ENCODE measurements at regions not wholly inside any gene's neighbourhood (a gene's known extent, or its start where the extent isn't known, plus 50 kb on each side); places are given as distances from the start of the nearest gene placed in this dataset.

- no peak for DNase-seq
Measured at GRCh38 chr6:165082636-165083035, 226.8 kb downstream of the C6orf118 start.

- no peak for DNase-seq
Measured at GRCh38 chr6:165081944-165082532, 227.4 kb downstream of the C6orf118 start.

DNA sequence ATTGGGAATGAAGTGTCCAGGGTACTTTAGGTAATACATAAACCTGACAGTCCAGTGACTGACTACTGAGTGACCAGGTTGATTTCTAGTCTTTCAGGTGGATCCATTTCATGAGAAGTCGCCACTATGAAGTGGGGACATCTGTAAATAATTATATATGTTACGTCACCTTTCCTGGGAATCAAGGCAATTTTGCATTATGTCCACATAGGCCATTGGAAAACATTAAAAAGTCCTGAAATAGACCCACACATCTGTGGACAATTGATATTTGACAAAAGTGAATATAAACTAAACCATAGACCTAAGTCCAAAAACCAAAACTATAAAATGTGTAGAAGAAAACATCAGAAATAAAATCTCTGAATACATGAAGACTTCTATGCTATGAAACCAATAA, 231.5 kb downstream of the C6orf118 start:
- no peak for DNase-seq

DNA sequence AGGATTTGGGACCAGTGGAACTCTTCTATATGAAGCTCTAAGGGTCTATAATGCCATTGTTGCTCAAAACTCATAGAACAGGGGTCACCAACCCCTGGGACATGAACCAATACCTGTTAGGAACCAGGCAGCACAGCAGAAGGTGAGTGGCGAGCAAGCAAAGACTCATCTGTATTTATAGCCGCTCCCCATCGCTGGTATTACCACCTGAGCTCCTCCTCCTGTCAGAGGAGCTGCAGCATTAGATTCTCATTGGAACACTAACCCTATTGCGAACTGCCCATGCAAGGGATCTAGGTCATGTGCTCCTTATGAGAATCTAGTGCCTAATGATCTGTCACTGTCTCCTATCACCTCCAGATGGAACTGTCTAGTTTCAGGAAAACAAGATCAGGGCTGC, 237.5 kb downstream of the C6orf118 start:
- DNase-seq, result no peak

- no peak for DNase-seq
Measured at GRCh38 chr6:165060720-165061119, 248.7 kb downstream of the C6orf118 start.

DNA sequence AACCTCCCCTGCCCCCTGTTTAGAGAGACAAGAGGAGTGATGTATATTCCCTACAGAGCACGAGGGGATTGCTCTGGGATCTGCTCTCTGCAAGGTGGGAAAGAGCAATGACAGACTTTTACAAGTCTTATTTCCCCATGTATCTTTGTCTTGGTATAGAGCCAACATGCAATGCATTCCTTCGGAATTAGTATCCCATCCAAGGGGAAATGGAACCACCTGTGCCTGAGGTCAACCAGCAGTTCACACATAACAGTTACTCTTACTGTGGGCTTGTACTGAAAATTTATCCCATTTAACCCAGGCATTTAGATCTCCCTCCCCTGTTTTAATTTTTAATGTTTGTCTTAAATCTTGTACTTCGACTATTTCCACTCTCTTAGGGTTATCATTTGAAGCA, 250.4 kb downstream of the C6orf118 start:
- DNase-seq, result no peak

- no peak for DNase-seq
Measured at GRCh38 chr6:165056292-165056691, 253.1 kb downstream of the C6orf118 start.

DNA sequence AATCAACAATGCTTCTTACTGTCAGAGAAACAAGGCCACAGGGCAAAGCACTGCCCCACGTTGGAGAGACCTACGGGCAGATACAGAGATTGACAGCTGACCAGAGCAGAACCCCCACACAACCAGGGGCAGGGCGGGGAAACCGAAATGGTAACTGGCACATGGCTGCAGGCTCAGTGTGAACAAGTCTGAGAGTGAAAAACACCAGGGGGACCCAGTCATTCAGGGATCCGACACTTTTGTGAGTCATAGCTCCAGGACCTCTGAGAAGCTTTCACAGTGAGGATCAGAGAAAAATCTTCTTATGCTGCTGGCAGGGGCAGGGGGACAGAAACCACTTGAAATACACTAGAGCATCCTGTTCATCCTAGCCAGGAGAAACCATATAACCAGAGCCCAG, 254.2 kb downstream of the C6orf118 start:
- no peak for DNase-seq

DNA sequence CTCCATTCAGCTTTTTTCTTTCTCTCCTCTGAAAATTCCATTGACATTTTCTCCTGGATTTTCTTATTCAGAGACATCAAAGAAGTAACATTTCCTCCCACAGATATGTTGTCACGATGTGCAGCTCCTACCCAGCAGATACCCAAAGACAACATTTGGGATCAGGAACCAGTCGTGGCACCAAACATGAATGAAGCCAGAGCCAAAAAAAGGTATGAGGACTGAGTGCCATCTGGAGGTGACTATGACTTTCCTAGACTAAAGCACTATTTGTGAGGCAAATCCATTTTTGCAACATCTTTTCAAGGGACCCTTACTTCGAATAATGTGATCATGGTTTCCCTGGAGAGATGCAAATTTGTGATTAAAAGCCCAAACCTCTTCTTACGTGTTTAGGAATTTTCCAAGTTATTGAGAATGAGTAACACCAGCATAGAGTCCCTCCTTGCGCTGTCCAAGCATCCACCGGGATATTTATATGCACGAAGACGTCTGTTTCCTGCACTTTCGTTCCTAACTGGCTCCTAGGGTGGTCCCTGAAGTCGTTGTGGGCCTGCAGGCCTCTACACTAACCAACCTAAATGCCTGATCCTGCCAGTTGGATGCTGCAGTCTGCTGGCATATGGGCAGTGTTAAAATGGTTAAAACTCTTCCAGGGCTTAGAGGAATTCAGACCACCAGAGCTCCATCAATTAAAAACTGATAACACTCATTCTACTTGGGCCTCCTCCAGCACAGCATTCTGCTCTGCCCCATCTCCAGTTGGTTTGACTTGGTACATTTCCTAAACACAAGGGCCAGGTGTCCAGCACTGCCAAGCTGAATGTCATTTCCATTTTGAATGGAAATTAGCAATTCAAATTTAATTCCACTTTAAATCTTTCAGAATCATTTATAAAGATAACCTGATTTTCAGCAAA, 256.6 kb downstream of the C6orf118 start:
- DNase-seq, result no peak

GRCh38 chr6:165049362-165049761, 260.0 kb downstream of the C6orf118 start:
- DNase-seq, result peak; percentile 2

DNA sequence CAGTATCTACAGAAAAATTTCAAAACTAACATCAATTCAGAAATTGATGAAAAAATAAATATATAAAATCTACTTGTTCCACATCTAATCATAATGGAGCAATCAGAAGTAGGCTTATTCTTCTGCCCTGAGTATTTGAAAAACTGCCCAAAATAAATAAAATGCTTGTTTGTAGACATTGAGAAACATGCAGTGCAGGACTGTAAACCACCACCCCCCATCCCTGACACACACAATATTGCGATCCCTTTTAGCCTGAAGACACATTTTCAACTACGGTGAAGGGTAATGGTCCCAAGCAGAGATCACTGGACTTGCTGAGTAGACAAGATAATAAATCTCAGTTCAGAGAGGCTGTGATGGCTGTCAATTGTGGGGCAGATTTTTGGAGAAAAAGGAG, 261.5 kb downstream of the C6orf118 start:
- DNase-seq, result no peak

DNA sequence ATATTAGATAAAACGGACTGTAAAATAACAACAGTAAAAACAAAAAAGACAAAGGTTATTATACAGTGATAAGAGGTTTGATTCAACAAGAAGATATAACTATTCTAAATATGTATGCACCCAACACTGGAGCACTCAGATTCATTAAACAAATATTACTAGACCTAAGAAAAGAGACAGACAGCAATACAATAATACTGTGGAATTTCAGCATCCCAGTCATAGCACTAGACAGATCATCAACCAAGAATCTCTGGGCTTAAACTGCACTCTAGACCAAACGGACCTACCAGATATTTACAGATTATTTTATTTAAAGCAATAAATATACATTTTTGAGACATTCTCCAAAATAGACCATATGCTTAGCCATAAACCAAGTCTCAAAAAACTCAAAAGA, 263.8 kb downstream of the C6orf118 start:
- no peak for DNase-seq

GRCh38 chr6:165042912-165043311, 266.5 kb downstream of the C6orf118 start:
- no peak for DNase-seq

- DNase-seq, result no peak
Measured at GRCh38 chr6:165040440-165040839, 269.0 kb downstream of the C6orf118 start.

- DNase-seq, result no peak
Measured at GRCh38 chr6:165034271-165034741, 275.1 kb downstream of the C6orf118 start.

GRCh38 chr6:165031502-165031901, 277.9 kb downstream of the C6orf118 start:
- no peak for DNase-seq

- DNase-seq, result no peak
Measured at GRCh38 chr6:165025040-165025439, 284.4 kb downstream of the C6orf118 start.

DNA sequence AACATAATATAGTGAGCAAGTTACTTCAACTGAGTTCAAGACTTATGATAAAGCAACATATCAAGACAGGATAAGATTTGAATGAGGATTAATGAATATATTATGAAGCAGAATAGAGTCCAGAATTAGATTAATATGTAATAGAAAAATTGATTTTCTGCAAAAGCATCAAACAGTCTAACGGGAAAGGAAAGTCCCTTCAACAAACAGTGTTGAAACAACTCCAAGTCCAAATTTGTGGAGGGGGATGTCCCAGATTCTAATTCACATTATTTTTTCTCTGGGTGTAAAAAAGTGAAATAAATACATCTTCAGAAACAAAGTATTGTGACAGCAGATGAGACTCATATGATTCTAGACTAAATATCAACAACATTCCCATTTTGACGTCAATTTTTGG, 289.7 kb downstream of the C6orf118 start:
- no peak for DNase-seq

DNA sequence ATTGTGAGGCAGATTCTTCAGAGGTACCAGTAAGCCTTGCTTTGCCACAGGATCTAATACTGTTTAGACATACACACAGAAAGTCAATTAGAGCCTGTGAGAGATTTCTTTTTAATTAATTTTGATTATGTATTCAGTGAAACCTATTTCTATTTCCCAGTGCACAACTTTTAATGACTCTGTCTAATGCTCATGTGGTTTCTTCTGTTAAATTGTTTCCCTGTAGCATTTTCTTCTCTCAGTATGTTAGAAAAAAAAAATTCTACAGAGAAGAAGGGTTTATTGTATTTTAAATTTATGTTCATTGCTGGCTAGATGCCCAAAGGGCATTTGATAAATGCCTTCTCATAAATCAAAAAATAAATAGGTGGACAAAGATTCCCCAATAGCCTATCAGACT, 293.7 kb downstream of the C6orf118 start:
- DNase-seq, result no peak

DNA sequence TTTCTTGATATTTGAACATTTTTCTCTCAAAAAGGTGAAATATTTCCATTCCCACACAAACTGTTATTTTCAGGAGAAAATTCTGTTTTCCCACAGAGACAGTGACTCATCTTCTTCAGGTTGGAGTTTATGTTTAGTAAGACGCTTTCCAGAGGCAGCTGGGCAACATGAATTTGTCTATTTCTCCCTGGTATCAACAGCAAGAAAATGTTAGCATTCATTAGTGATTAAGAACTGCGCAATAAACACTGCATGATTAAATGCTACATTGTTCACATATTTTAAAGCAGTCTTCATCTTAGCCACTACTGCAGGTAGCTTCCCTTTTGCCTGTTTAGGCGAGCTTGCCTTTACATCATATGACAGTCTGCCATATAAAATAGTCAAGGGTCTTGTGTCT, 295.7 kb downstream of the C6orf118 start:
- no peak for DNase-seq

DNA sequence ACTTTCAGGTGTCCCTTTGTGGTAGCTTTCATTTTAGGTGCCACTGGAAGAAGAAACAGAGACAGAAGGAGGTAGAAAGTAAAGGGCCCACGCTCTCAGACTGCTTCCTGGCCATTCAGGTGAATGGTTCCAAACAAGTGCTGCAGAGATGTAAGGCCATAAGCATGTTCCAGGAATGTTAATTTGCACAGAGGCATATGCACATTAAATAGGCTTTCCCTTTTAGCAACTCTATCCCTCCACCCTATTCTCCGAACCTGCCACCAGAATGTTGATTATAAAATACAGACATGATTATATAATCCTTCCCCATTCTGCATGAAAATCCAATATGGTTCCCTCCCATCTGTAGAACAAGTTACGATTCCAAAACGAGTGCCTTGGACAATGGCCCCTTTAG, 297.2 kb downstream of the C6orf118 start:
- DNase-seq, result no peak

GRCh38 chr6:165010556-165011535, 298.6 kb downstream of the C6orf118 start:
- peak; percentile 50 for DNase-seq
